Psoas muscle (tissue), 7 donors: ENCODE measurements at regions not wholly inside any gene's neighbourhood (a gene's known extent, or its start where the extent isn't known, plus 50 kb on each side); places are given as distances from the start of the nearest gene placed in this dataset.

ENCODE experiments used
- ATAC-seq, 4 donors: fragments of 200-7000 bp; cut with Tn5 transposase; one replicate each; pipeline ENCODE4 v1.9.1; 2020; ENCODE audit warnings: moderate library complexity in 3 of 4, mild to moderate bottlenecking in 2 of 4
- DNase-seq, 2 donors: peaks; one replicate each; pipeline ENCODE4 v3.0.0-alpha.2; 2020
- H3K27ac ChIP-seq: fragments of 200-600 bp; one replicate; pipeline ENCODE4 v1.8.0; 2022
- H3K27me3 ChIP-seq, 3 donors: fragments of 200-600 bp in 1 of 3; one replicate each; pipeline versions ENCODE4 v1.6.1 to v1.8.0; 2013 to 2022; ENCODE audit warnings: low read length in 2 of 3, mild to moderate bottlenecking in 2 of 3, moderate library complexity in 1 of 3; ENCODE audit not compliant: insufficient read depth in 3 of 3
- H3K36me3 ChIP-seq, 2 donors: fragments of 200-600 bp in 1 of 2; one replicate each; pipeline versions ENCODE4 v1.6.1 to v1.8.0; 2013 to 2022; ENCODE audit warnings: low read depth in 1 of 2, mild to moderate bottlenecking in 1 of 2, moderate library complexity in 1 of 2; ENCODE audit not compliant: insufficient read depth in 1 of 2
- H3K4me1 ChIP-seq: fragments of 200-600 bp; one replicate; pipeline ENCODE4 v1.8.0; 2022
- H3K4me3 ChIP-seq: fragments of 200-600 bp; one replicate; pipeline ENCODE4 v1.8.0; 2022; ENCODE audit warnings: mild to moderate bottlenecking
- H3K9me3 ChIP-seq: fragments of 200-600 bp; one replicate; pipeline ENCODE4 v1.8.0; 2022
- WGBS, 3 donors: extraction: QIAGEN DNeasy Blood & Tissue Kit; methylation state at CpG; one replicate each; pipeline versions ENCODE4 v1.1.6 to v1.1.7; 2013; 5-methylcytosine and 5-hydroxymethylcytosine counted together
- intact Hi-C, 2 donors: fragments of 100-400 bp; cut with DNase I; formaldehyde crosslinking; loops; one replicate each; pipeline versions ENCODE4 v1.11.0 to v1.14.2; 2022
- TF ChIP-seq, protein P1 (sequence below): fragments of 200-600 bp; IDR thresholded peaks from one replicate; pipeline ENCODE4 v1.8.0; 2022; ENCODE audit warnings: antibody characterized with exemption
- donor health status: healthy with polysubstance abuse.
- donor health status: DM: no; HTN: no; CAD: no; lungs with moderate emphysema.
- donor health status: Bipolar disorder and iron deficiency.
- donor health status: healthy.
- donor health status: DM: yes; HTN: yes; CAD: no.
- donor health status: DM: no; HTN: no; CAD: no.
- donor health status: DM: yes; HTN: yes; CAD: no.

GRCh38 chr15:92719021-92719420 is 63.4 kb upstream of the FAM174B start:
- no peaks in the 10 kb centered on the region for H3K36me3 ChIP-seq
- no peak for ATAC-seq
- H3K4me1 ChIP-seq = no peaks in the 10 kb centered on the region
- no peak for DNase-seq
- intact Hi-C loops = loop anchor here (5.0 to 10.0 kb wide), 2 partner anchors 324 to 622 kb away; partner anchors contain the start of gene ST8SIA2 (in 1 of the 2)
- WGBS, 3 donors = 66 to 81% (median 75%) methylated on average over 4 of the region's 4 CpGs
- no peak overlapping the region for H3K27ac ChIP-seq
- H3K4me3 ChIP-seq = no peak overlapping the region
- TF ChIP-seq, protein P1, sequence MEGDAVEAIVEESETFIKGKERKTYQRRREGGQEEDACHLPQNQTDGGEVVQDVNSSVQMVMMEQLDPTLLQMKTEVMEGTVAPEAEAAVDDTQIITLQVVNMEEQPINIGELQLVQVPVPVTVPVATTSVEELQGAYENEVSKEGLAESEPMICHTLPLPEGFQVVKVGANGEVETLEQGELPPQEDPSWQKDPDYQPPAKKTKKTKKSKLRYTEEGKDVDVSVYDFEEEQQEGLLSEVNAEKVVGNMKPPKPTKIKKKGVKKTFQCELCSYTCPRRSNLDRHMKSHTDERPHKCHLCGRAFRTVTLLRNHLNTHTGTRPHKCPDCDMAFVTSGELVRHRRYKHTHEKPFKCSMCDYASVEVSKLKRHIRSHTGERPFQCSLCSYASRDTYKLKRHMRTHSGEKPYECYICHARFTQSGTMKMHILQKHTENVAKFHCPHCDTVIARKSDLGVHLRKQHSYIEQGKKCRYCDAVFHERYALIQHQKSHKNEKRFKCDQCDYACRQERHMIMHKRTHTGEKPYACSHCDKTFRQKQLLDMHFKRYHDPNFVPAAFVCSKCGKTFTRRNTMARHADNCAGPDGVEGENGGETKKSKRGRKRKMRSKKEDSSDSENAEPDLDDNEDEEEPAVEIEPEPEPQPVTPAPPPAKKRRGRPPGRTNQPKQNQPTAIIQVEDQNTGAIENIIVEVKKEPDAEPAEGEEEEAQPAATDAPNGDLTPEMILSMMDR = no peak
- H3K27me3 ChIP-seq = no peaks in the 10 kb centered on the region
- no peaks in the 10 kb centered on the region for H3K9me3 ChIP-seq

DNA sequence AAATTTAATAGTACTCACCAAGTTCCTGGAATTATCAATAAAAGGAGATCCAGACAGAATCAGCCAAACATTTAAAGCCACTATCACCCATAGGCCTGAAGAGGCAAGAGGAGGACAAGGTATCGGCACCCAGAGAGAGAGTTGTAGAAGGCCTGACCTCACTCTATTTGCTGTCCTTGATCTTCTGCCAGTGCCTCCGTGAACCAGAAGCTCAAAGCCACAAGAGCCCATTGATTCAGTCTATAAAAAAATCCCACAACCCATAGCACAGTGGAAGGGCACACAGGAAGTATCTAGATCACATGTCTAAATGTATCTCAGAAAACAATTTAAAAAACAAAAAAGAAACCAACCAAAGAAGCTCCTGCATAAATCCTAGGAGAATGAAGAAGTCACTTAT is 68.6 kb upstream of the FAM174B start:
- H3K36me3 ChIP-seq = no peaks in the 10 kb centered on the region
- no peak overlapping the region for H3K4me3 ChIP-seq
- H3K4me1 ChIP-seq = no peaks in the 10 kb centered on the region
- WGBS, 3 donors = 73 to 95% (median 83%) methylated on average over 2 of the region's 2 CpGs
- ATAC-seq = no peak
- H3K9me3 ChIP-seq = no peaks in the 10 kb centered on the region
- no peak for DNase-seq
- no peaks in the 10 kb centered on the region for H3K27me3 ChIP-seq
- intact Hi-C loops = no loop called here
- TF ChIP-seq, protein P1 = no peak
- no peak overlapping the region for H3K27ac ChIP-seq

GRCh38 chr15:92725171-92725570 is 69.6 kb upstream of the FAM174B start:
- intact Hi-C loops = no loop called here
- ATAC-seq = no peak
- WGBS, 3 donors = 92 to 97% (median 94%) methylated on average over 2 of the region's 2 CpGs
- Histone ChIP-seq H3K27ac (no peak overlapping the region), H3K4me3 (no peak overlapping the region), H3K36me3 (no peaks in the 10 kb centered on the region), H3K9me3 (no peaks in the 10 kb centered on the region), H3K27me3 (no peaks in the 10 kb centered on the region), H3K4me1 (no peaks in the 10 kb centered on the region)
- DNase-seq = no peak
- TF ChIP-seq, protein P1 = no peak

- ATAC-seq (no peak), DNase-seq (no peak)
- Histone ChIP-seq H3K27me3 (no peaks in the 10 kb centered on the region), H3K4me3 (no peak overlapping the region), H3K27ac (no peak overlapping the region), H3K9me3 (no peaks in the 10 kb centered on the region), H3K4me1 (no peaks in the 10 kb centered on the region), H3K36me3 (no peaks in the 10 kb centered on the region)
- intact Hi-C loops = no loop called here
- TF ChIP-seq, protein P1 = no peak
- 77 to 88% (median 87%) methylated on average over 4 of the region's 4 CpGs for WGBS, 3 donors
These were observed 72.7 kb upstream of the FAM174B start for GRCh38 chr15:92728266-92728665.
